WTC11 (cell line): ENCODE measurements at regions not wholly inside any gene's neighbourhood (a gene's known extent, or its start where the extent isn't known, plus 50 kb on each side); places are given as distances from the start of the nearest gene placed in this dataset.

Experiments
- ATAC-seq: fragments of 200-7000 bp; cut with Tn5 transposase; 2 replicates; pipeline ENCODE4 v1.10.0; 2021; ENCODE audit warnings: mild to moderate bottlenecking, moderate library complexity
- CTCF ChIA-PET: fragments of 300-600 bp; sonication (Branson Sonifier 250); formaldehyde crosslinking; loops from one replicate; lab custom pipeline; 2021; ENCODE audit warnings: antibody characterized with exemption; lab: Charles Lee
- POLR2A ChIA-PET: fragments of 350-600 bp; sonication (Branson Sonifier 250); formaldehyde crosslinking; loops from one replicate; lab custom pipeline; 2021; ENCODE audit warnings: antibody characterized with exemption; lab: Charles Lee
- DNase-seq: peaks from one replicate; pipeline ENCODE4 v3.0.0; 2021; ENCODE audit warnings: low spot score
- H3K27ac Mint-ChIP-seq: 2 replicates; pipeline ENCODE4 v1.8.0; 2021; ENCODE audit warnings: mixed read lengths
- H3K27me3 Mint-ChIP-seq: 2 replicates; pipeline ENCODE4 v1.8.0; 2021; ENCODE audit warnings: low read depth, mild to moderate bottlenecking, moderate library complexity, mixed read lengths
- H3K36me3 Mint-ChIP-seq: 2 replicates; pipeline ENCODE4 v1.8.0; 2021; ENCODE audit warnings: mixed read lengths
- H3K4me1 Mint-ChIP-seq: 2 replicates; pipeline ENCODE4 v1.8.0; 2022; ENCODE audit warnings: mixed read lengths
- H3K4me3 Mint-ChIP-seq: 2 replicates; pipeline ENCODE4 v1.8.0; 2021; ENCODE audit warnings: mild to moderate bottlenecking, moderate library complexity, mixed read lengths
- H3K9me3 Mint-ChIP-seq: 2 replicates; pipeline ENCODE4 v1.8.0; 2021; ENCODE audit warnings: mixed read lengths
- ATF1 ChIP-seq: sonication (generic); formaldehyde crosslinking; IDR thresholded peaks from 2 replicates; pipeline ENCODE4 v1.8.1; 2023; ENCODE audit warnings: mild to moderate bottlenecking, moderate library complexity, missing genetic modification reagents
- CDX4 ChIP-seq: fragments of 250-450 bp; sonication (Bioruptor Pico); IDR thresholded peaks from 2 replicates; pipeline ENCODE4 v1.9.0; 2021; ENCODE audit warnings: moderate library complexity, mild to moderate bottlenecking, inconsistent platforms, borderline replicate concordance
- CREB1 ChIP-seq: sonication (generic); formaldehyde crosslinking; IDR thresholded peaks from 2 replicates; pipeline ENCODE4 v1.8.0; 2023; ENCODE audit warnings: mild to moderate bottlenecking, missing genetic modification reagents
- CREM ChIP-seq: sonication (generic); formaldehyde crosslinking; IDR thresholded peaks from 2 replicates; pipeline ENCODE4 v1.8.1; 2022; ENCODE audit warnings: mild to moderate bottlenecking, missing genetic modification reagents, moderate library complexity
- IRF1 ChIP-seq: sonication (generic); formaldehyde crosslinking; IDR thresholded peaks from 2 replicates; pipeline ENCODE4 v1.8.0; 2023; ENCODE audit warnings: missing genetic modification reagents
- JUN ChIP-seq: sonication (generic); formaldehyde crosslinking; IDR thresholded peaks from 2 replicates; pipeline ENCODE4 v1.8.0; 2023; ENCODE audit warnings: mild to moderate bottlenecking, missing genetic modification reagents
- NFE2L1 ChIP-seq: sonication (generic); formaldehyde crosslinking; IDR thresholded peaks from 2 replicates; pipeline ENCODE4 v1.8.1; 2023; ENCODE audit warnings: missing genetic modification reagents
- NFYB ChIP-seq: sonication (generic); formaldehyde crosslinking; conservative IDR thresholded peaks from 2 replicates; pipeline ENCODE4 v1.8.0; 2022; ENCODE audit warnings: low read depth, missing genetic modification reagents
- NR1H2 ChIP-seq: sonication (generic); formaldehyde crosslinking; IDR thresholded peaks from 2 replicates; pipeline ENCODE4 v1.9.0; 2021; ENCODE audit warnings: mild to moderate bottlenecking, moderate library complexity, missing genetic modification reagents
- OVOL2 ChIP-seq: fragments of 250-450 bp; sonication (Bioruptor Pico); IDR thresholded peaks from 2 replicates; pipeline ENCODE4 v1.9.0; 2021; ENCODE audit warnings: mild to moderate bottlenecking, borderline replicate concordance
- PRRX2 ChIP-seq: fragments of 250-450 bp; sonication (Bioruptor Pico); IDR thresholded peaks from 2 replicates; pipeline ENCODE4 v1.8.0; 2021; ENCODE audit warnings: mild to moderate bottlenecking
- RORB ChIP-seq: fragments of 250-450 bp; sonication (Bioruptor Pico); IDR thresholded peaks from 2 replicates; pipeline ENCODE4 v1.9.0; 2021; ENCODE audit warnings: mild to moderate bottlenecking
- SMAD3 ChIP-seq: sonication (generic); formaldehyde crosslinking; IDR thresholded peaks from 2 replicates; pipeline ENCODE4 v1.8.0; 2022; ENCODE audit warnings: missing genetic modification reagents, mild to moderate bottlenecking, borderline replicate concordance
- SMAD4 ChIP-seq: sonication (generic); formaldehyde crosslinking; IDR thresholded peaks from 2 replicates; pipeline ENCODE4 v1.8.0; 2022; ENCODE audit warnings: mild to moderate bottlenecking, missing genetic modification reagents
- SP1 ChIP-seq: sonication (generic); formaldehyde crosslinking; conservative IDR thresholded peaks from 2 replicates; pipeline ENCODE4 v1.8.1; 2022; ENCODE audit warnings: missing genetic modification reagents
- TCF7 ChIP-seq: sonication (generic); formaldehyde crosslinking; IDR thresholded peaks from 2 replicates; pipeline ENCODE4 v1.8.0; 2022; ENCODE audit warnings: mild to moderate bottlenecking, low read depth, missing genetic modification reagents, moderate library complexity
- TP53 ChIP-seq: sonication (generic); formaldehyde crosslinking; IDR thresholded peaks from 2 replicates; pipeline ENCODE4 v1.8.1; 2023; ENCODE audit warnings: mild to moderate bottlenecking, missing genetic modification reagents
- ZBTB21 ChIP-seq: sonication (generic); formaldehyde crosslinking; IDR thresholded peaks from 2 replicates; pipeline ENCODE4 v1.8.1; 2023; ENCODE audit warnings: mild to moderate bottlenecking, missing genetic modification reagents, borderline replicate concordance
- ZBTB43 ChIP-seq: sonication (generic); formaldehyde crosslinking; IDR thresholded peaks from 2 replicates; pipeline ENCODE4 v1.8.1; 2023; ENCODE audit warnings: mild to moderate bottlenecking, missing genetic modification reagents
- ZNF138 ChIP-seq: sonication (generic); formaldehyde crosslinking; conservative IDR thresholded peaks from 2 replicates; pipeline ENCODE4 v1.8.1; 2022; ENCODE audit warnings: mild to moderate bottlenecking, moderate library complexity, missing genetic modification reagents
- ZNF219 ChIP-seq: sonication (generic); formaldehyde crosslinking; IDR thresholded peaks from 2 replicates; pipeline ENCODE4 v1.8.0; 2023; ENCODE audit warnings: missing genetic modification reagents, mild to moderate bottlenecking, borderline replicate concordance
- ZNF416 ChIP-seq: fragments of 250-450 bp; sonication (Bioruptor Pico); IDR thresholded peaks from 2 replicates; pipeline ENCODE4 v1.9.0; 2021; ENCODE audit warnings: mild to moderate bottlenecking, inconsistent platforms
- ZNF425 ChIP-seq: fragments of 250-450 bp; sonication (Bioruptor Pico); conservative IDR thresholded peaks from 2 replicates; pipeline ENCODE4 v1.9.0; 2021; ENCODE audit warnings: mild to moderate bottlenecking
- ZSCAN18 ChIP-seq: fragments of 250-450 bp; sonication (Bioruptor Pico); IDR thresholded peaks from 2 replicates; pipeline ENCODE4 v2.1.2; 2022; ENCODE audit warnings: mild to moderate bottlenecking, moderate library complexity
- TF ChIP-seq, protein P1 (sequence below): sonication (generic); formaldehyde crosslinking; IDR thresholded peaks from 2 replicates; pipeline ENCODE4 v1.8.1; 2023; ENCODE audit warnings: mild to moderate bottlenecking, missing genetic modification reagents, moderate library complexity
- TF ChIP-seq, protein P2 (sequence below): fragments of 250-450 bp; sonication (Bioruptor Pico); IDR thresholded peaks from 2 replicates; pipeline ENCODE4 v1.9.0; 2021; ENCODE audit warnings: mild to moderate bottlenecking
- TF ChIP-seq, protein P3 (sequence below): sonication (generic); formaldehyde crosslinking; IDR thresholded peaks from 2 replicates; pipeline ENCODE4 v1.8.0; 2022; ENCODE audit warnings: mild to moderate bottlenecking, missing genetic modification reagents

DNA sequence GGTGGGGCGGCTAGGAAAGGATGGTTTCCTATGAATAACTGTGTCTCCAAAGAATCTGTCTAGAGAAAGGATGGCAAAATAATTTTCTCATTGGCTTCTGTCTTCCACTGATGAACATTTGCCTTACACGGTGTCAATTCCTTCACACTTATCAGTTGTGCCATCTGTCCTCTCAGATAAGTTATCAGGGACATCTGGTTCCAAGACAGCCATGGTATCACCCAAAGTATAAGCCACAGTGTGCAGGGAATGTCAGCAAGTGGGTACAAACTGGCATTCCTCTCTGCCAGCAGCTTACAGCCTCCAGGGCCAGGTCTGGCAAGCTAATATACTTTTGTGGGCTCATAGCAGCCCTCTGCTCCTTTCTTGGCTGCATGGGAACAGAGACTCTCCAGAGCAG lies 1092.0 kb downstream of the EFNA5 start:
- DNase-seq (no peak), ATAC-seq (no peak)
- H3K9me3 Mint-ChIP-seq: peaks cover 10% of the 10 kb centered on the region
- 0 out of 2 replicates have a peak, but pooled peaks cover 4% of the 10 kb centered on the region for H3K36me3 Mint-ChIP-seq
- ChIA-PET CTCF (no interaction called here), POLR2A (no interaction called here)
- H3K27ac Mint-ChIP-seq: no peak overlapping the region
- TF ChIP-seq ZBTB43 (no peak), SMAD4 (no peak), ZNF138 (no peak), ZBTB21 (CRISPR knock-in tag) (no peak), PRRX2 (no peak), IRF1 (CRISPR knock-in tag) (no peak), JUN (CRISPR knock-in tag) (no peak), TCF7 (CRISPR knock-in tag) (no peak), RORB (CRISPR knock-in tag) (no peak), SP1 (CRISPR knock-in tag) (no peak), CREB1 (no peak), ZNF416 (CRISPR knock-in tag) (no peak), ZSCAN18 (CRISPR knock-in tag) (no peak)
- TF ChIP-seq, protein P1, sequence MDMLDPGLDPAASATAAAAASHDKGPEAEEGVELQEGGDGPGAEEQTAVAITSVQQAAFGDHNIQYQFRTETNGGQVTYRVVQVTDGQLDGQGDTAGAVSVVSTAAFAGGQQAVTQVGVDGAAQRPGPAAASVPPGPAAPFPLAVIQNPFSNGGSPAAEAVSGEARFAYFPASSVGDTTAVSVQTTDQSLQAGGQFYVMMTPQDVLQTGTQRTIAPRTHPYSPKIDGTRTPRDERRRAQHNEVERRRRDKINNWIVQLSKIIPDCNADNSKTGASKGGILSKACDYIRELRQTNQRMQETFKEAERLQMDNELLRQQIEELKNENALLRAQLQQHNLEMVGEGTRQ: no peak
- H3K27me3 Mint-ChIP-seq: no peaks in the 10 kb centered on the region
- no peak overlapping the region for H3K4me3 Mint-ChIP-seq
- no peaks in the 10 kb centered on the region for H3K4me1 Mint-ChIP-seq

DNA sequence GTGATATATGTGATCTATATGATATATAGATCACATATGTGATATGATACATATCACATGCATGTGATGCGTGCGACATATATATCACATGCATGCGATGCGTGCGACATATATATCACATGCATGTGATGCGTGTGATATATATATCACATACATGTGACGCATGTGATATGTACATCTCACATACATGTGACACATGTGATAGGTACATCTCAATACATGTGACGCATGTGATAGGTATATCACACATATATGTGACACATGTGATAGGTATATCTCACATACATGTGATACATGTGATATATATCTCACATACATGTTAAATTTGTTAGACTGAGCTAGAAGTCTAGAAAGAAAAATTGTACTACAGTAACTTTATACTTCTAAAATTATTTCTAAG lies 1095.9 kb downstream of the EFNA5 start:
- Mint-ChIP-seq H3K27me3 (no peaks in the 10 kb centered on the region), H3K27ac (no peak overlapping the region), H3K4me3 (no peak overlapping the region), H3K36me3 (0 out of 2 replicates have a peak, but pooled peaks cover 4% of the 10 kb centered on the region), H3K9me3 (peaks cover 10% of the 10 kb centered on the region), H3K4me1 (no peaks in the 10 kb centered on the region)
- CTCF ChIA-PET: no interaction called here
- POLR2A ChIA-PET: no interaction called here
- DNase-seq: no peak
- ATAC-seq: no peak
- TF ChIP-seq ZSCAN18 (CRISPR knock-in tag): no peak
- TF ChIP-seq, protein P1: no peak
- TF ChIP-seq ATF1 (CRISPR knock-in tag): no peak
- no peak for TF ChIP-seq ZNF425 (CRISPR knock-in tag)
- no peak for TF ChIP-seq NFE2L1 (CRISPR knock-in tag)
- TF ChIP-seq TP53: no peak
- TF ChIP-seq NR1H2 (CRISPR knock-in tag): no peak
- TF ChIP-seq, protein P2, sequence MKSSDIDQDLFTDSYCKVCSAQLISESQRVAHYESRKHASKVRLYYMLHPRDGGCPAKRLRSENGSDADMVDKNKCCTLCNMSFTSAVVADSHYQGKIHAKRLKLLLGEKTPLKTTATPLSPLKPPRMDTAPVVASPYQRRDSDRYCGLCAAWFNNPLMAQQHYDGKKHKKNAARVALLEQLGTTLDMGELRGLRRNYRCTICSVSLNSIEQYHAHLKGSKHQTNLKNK (CRISPR knock-in tag): no peak
- TF ChIP-seq NFYB (CRISPR knock-in tag): no peak
- TF ChIP-seq JUN (CRISPR knock-in tag): no peak
- TF ChIP-seq CDX4 (CRISPR knock-in tag): no peak
- TF ChIP-seq ZNF219 (CRISPR knock-in tag): no peak
- TF ChIP-seq, protein P3, sequence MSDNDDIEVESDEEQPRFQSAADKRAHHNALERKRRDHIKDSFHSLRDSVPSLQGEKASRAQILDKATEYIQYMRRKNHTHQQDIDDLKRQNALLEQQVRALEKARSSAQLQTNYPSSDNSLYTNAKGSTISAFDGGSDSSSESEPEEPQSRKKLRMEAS (CRISPR knock-in tag): no peak
- no peak for TF ChIP-seq OVOL2 (CRISPR knock-in tag)
- no peak for TF ChIP-seq CREM (CRISPR knock-in tag)
- no peak for TF ChIP-seq SMAD3
